Motor neuron (in vitro differentiated cells): ENCODE measurements at regions not wholly inside any gene's neighbourhood (a gene's known extent, or its start where the extent isn't known, plus 50 kb on each side); places are given as distances from the start of the nearest gene placed in this dataset.

Source experiments
- ATAC-seq, 8 experiments: fragments of 200-7000 bp; cut with Tn5 transposase; replicated peaks in 6 of 8; 2 replicates each; pipeline ENCODE4 v1.8.0; 2021; ENCODE audit warnings: mild to moderate bottlenecking in 8 of 8, moderate library complexity in 8 of 8
- H3K27ac ChIP-seq, 2 donors: fragments of 250-450 bp; sonication (Bioruptor Pico); 2 replicates each; pipeline ENCODE4 v1.9.0; 2021; ENCODE audit warnings: antibody characterized with exemption in 2 of 2, mild to moderate bottlenecking in 2 of 2, moderate library complexity in 1 of 2
- H3K4me1 ChIP-seq, 2 donors: fragments of 250-450 bp; sonication (Bioruptor Pico); replicated peaks in 1 of 2; 2 replicates each; pipeline ENCODE4 v1.6.1; 2021; ENCODE audit warnings: antibody characterized with exemption in 2 of 2, mild to moderate bottlenecking in 2 of 2, moderate library complexity in 1 of 2
- H3K4me3 ChIP-seq, 5 donors: fragments of 250-450 bp; sonication (Bioruptor Pico); 2 replicates each; pipeline ENCODE4 v1.9.0; 2021; ENCODE audit warnings: antibody characterized with exemption in 5 of 5, mild to moderate bottlenecking in 5 of 5, moderate library complexity in 4 of 5
- WGBS, 10 experiments: fragments of 450-650 bp; shearing (Covaris generic); methylation state at CpG; one replicate each; pipeline ENCODE4 v1.0.0; 2022; 5-methylcytosine and 5-hydroxymethylcytosine counted together
- in situ Hi-C, 9 experiments: fragments of 400-800 bp; cut with MboI; loops; one replicate each; pipeline ENCODE4 v1.15.0; 2021; ENCODE audit warnings: low sequenced_read_pairs in 9 of 9, low pct_unique_long_range_greater_than_20kb in 2 of 9; ENCODE audit not compliant: unreplicated experiment in 9 of 9

DNA sequence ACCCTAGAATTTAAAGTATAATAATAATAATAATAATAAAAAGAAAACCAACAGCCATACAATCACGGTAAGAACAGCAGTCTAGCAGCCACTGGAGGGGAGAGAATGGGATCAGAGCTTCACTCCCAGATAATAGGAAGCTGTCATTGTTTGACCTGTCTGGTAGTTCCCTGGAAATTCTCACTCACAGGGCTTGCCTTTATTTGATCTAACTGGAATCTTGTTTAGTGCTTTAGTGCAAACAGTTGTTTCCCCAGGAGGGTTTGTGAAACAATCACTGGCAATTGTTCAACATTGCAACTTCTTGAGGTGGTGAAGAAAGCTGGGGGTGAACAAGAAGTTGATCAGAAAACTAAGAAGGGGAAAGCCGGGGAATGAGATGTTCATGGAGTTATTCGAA is 68.7 kb upstream of the PTCSC3 start:
- 0 to 94% (median 68%) methylated on average over 1 to 3 of the region's 3 CpGs; no CpG with 5 or more reads in 3 of the 10 experiments for WGBS, 10 experiments
- no peak overlapping the region for H3K4me3 ChIP-seq
- in situ Hi-C loops, result no loop called here
- no peak overlapping the region for H3K27ac ChIP-seq
- H3K4me1 ChIP-seq, result no peaks in the 10 kb centered on the region
- no peak for ATAC-seq

- 0 to 100% (median 37%) methylated on average over 1 of the region's 1 CpG; no CpG with 5 or more reads in 4 of the 10 experiments for WGBS, 10 experiments
- H3K27ac ChIP-seq, result no peak overlapping the region
- H3K4me1 ChIP-seq, result no peaks in the 10 kb centered on the region
- no peak for ATAC-seq
- H3K4me3 ChIP-seq, result no peak overlapping the region
- in situ Hi-C loops, result no loop called here
Observed at GRCh38 chr14:36243183-36243582, 66.7 kb upstream of the PTCSC3 start.

DNA sequence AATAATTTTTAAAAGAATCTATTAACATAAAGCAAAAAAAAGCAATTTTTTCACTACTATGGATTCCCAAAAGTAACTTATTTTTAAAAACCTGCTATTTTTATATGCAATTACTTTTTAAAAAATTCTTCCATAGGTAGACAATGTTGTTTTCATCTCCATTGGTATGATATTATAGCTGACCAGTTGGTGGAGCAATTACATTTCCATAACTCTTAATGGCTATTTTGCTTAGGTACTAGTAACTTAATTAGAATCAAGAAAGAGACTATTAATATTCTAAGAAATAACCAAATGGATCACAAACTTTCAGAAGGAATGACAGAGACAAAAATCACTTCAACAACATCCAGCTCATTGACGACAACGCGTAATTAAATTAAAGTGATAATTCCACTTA is 64.7 kb upstream of the PTCSC3 start:
- Histone ChIP-seq H3K27ac (no peak overlapping the region), H3K4me3 (no peak overlapping the region), H3K4me1 (no peaks in the 10 kb centered on the region)
- in situ Hi-C loops, result no loop called here
- 80 to 100% (median 98%) methylated on average over 2 to 3 of the region's 3 CpGs; no CpG with 5 or more reads in 3 of the 10 experiments for WGBS, 10 experiments
- no peak for ATAC-seq

GRCh38 chr14:36238666-36239363 is 62.3 kb upstream of the PTCSC3 start:
- Histone ChIP-seq H3K4me3 (no peak overlapping the region), H3K27ac (no peak overlapping the region), H3K4me1 (no peaks in the 10 kb centered on the region)
- WGBS, 10 experiments, result 20 to 93% (median 76%) methylated on average over 1 to 11 of the region's 13 CpGs
- in situ Hi-C loops, result no loop called here
- peak in 3 of 8 experiments; percentile 45 to 99 (median 93) for ATAC-seq

DNA sequence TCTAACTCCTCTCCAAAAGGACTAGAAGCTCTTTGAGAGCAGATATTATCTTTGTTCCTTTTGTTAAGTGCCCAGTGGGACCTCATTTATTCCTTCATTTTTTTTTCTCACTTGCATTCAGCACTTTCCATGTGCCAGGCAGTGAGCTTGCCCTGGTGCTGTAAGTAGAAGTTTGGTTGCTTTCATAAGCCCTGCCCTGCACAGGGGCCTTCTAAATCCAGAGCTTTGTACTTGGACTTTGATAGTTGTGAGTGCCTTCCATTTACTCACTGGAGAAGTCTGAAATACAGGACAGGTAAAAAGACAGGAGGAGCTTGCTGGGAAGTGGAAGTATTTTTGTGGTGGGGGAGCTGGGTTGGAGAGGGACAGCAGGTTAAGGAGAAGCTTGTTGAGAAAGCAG is 56.7 kb upstream of the PTCSC3 start:
- ATAC-seq, result no peak
- Histone ChIP-seq H3K4me3 (no peak overlapping the region), H3K27ac (no peak overlapping the region), H3K4me1 (no peaks in the 10 kb centered on the region)
- in situ Hi-C loops, result no loop called here

DNA sequence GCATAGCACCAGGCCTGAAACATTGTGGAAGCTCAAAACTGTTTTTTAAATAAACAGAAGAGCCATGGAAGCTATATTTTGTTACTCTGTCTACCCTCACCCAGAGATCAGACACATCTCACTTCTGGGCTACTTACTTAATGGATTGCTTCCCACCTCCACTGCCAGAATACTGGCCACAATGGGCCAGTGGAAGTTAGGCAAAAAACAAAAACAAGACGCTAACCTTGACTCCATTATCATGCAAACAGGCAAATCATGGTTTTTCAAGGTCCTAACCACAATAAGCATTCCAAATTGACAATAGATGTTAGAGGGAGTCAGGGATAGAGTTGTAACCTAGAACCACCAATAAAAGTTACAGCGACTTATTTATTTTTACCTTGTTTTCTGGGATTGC is 52.7 kb upstream of the PTCSC3 start:
- 17 to 100% (median 79%) methylated on average over 1 to 2 of the region's 2 CpGs; no CpG with 5 or more reads in 2 of the 10 experiments for WGBS, 10 experiments
- Histone ChIP-seq H3K4me1 (peaks cover 0 to under 1% of the 10 kb centered on the region in 2 donors), H3K27ac (no peak overlapping the region), H3K4me3 (no peak overlapping the region)
- in situ Hi-C loops, result no loop called here
- ATAC-seq, result no peak

- ATAC-seq, result no peak
- peaks cover 0 to 4% of the 10 kb centered on the region in 2 donors for H3K4me1 ChIP-seq
- WGBS, 10 experiments, result 6 to 80% (median 54%) methylated on average over 1 to 2 of the region's 2 CpGs; no CpG with 5 or more reads in 1 of the 10 experiments
- in situ Hi-C loops, result no loop called here
- no peak overlapping the region for H3K27ac ChIP-seq
- H3K4me3 ChIP-seq, result no peak overlapping the region
Observed at GRCh38 chr14:36227802-36228201, 51.3 kb upstream of the PTCSC3 start.

GRCh38 chr14:36227344-36227743 is 50.8 kb upstream of the PTCSC3 start:
- in situ Hi-C loops, result no loop called here
- Histone ChIP-seq H3K27ac (no peak overlapping the region), H3K4me3 (no peak overlapping the region), H3K4me1 (peaks cover 0 to 4% of the 10 kb centered on the region in 2 donors)
- ATAC-seq, result no peak
- 0 to 100% (median 63%) methylated on average over 1 of the region's 1 CpG; no CpG with 5 or more reads in 4 of the 10 experiments for WGBS, 10 experiments
